Inflammatory macrophage treated with lipopolysaccharide for 1 hour (primary cell): ENCODE measurements at regions not wholly inside any gene's neighbourhood (a gene's known extent, or its start where the extent isn't known, plus 50 kb on each side); places are given as distances from the start of the nearest gene placed in this dataset.

Source experiments
- DNase-seq, 2 donors: peaks; one replicate each; pipeline ENCODE4 v3.0.0-alpha.2; 2020 to 2022

- DNase-seq, result no peak
These were observed 112.0 kb upstream of the CARMIL1 start for GRCh38 chr6:25166955-25167748.

- DNase-seq, result peak; percentile 68 to 79
These were observed 111.2 kb upstream of the CARMIL1 start for GRCh38 chr6:25167961-25168360.

GRCh38 chr6:25168637-25169036 lies 110.5 kb upstream of the CARMIL1 start:
- no peak for DNase-seq

DNA sequence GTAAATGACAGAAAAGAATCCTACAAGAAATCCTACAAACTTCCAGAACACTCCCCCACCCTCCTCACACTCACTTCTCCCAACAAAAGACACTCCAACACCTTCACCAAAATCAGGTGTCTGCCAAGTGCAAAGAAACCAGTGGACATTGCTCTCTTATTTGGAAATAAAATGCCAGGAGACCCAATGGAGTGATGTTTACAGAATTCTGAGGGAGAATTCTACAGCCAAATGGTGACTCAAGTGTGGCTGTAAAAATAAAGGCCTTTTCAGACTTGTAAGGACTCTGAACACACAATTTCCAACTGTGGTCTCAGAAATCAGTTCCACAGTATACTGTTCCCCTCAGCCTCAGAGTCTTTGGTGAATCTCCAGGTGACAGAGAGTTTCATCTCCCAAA lies 109.6 kb upstream of the CARMIL1 start:
- DNase-seq, result no peak

GRCh38 chr6:25169961-25170360 lies 109.2 kb upstream of the CARMIL1 start:
- peak in 1 of 2 donors; percentile 52 for DNase-seq

DNA sequence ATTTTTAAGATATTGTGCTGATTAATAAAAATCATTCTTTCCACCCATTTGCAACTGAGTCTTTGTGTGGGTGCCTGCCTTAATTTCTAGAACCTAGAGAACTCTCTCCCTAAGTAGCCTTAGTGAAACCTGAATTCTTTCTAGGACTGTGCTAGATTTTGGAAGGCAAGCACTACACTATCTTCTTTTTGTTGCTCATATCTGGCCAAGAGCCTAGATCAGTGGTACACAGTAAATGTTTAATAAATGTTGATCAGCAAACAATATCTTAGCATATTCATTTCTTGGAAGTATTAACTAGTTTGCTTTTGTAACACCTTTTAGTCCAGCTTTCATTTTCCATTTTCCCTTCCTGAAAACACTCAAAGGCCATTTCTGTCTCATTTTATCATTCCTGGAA lies 108.5 kb upstream of the CARMIL1 start:
- no peak for DNase-seq

GRCh38 chr6:25171301-25171700 lies 107.9 kb upstream of the CARMIL1 start:
- DNase-seq, result no peak

DNA sequence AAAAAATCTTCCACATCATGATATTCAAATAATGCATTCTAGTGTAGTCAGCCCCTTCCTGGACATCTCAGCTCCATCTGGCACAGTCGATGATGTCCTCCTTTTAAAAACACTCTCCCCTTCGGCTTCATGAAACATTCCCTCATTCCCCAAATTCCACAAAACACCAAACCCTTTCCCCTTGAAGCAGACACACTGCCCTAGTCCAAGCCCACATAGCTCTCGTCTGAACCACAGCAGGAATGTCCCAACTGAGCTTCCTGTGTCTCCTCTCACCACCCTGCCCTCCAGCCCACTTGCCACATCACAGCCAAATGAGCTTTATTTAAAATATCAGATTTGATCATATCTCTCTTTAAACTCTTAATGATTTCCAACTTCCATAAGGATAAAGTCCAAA lies 106.4 kb upstream of the CARMIL1 start:
- DNase-seq, result peak in 1 of 2 donors; percentile 46

DNA sequence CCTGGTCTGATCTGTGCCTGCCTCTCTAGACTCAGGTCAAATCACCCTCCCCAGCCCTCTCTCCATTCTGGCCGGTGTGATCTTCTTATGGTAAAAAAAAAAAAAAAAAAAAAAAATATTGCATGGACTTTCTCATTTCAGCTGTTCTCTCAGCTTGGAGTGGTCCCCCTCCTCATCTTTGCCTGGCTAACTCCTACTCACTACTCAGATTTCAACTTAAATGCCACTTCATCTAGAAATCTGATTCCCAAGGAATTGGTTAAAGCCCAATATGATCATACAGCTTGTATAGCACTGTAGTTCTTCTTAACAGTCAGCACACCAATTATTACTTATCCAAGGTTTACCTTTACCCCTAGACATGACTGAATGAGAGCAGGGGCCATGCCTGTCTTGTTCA lies 105.9 kb upstream of the CARMIL1 start:
- DNase-seq, result no peak

GRCh38 chr6:25173951-25174474 lies 105.2 kb upstream of the CARMIL1 start:
- DNase-seq, result peak; percentile 77 to 78

GRCh38 chr6:25174678-25175077 lies 104.5 kb upstream of the CARMIL1 start:
- no peak for DNase-seq

DNA sequence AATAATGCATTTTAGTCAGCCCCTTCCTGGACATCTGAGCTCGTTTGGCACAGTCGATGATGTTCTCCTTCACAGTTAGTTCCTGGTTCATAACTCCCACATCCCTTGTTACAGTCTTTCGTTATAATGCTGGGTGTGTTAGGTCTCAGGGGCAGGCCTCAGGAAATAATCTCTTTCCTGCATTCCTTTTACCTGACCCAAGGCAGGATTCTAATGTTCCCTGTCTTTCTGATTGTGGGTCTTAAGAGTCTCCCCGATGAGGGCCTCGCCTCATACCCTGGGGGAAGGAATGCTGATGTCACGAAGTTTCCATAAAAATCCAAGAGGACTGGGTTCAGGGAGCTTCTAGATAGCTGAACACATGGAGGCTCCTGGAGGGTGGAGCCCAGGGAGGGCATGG lies 104.0 kb upstream of the CARMIL1 start:
- DNase-seq, result peak; percentile 60 to 73

- no peak for DNase-seq
These were observed 103.5 kb upstream of the CARMIL1 start for GRCh38 chr6:25175681-25176080.

GRCh38 chr6:25176466-25176865 lies 102.7 kb upstream of the CARMIL1 start:
- DNase-seq, result no peak

GRCh38 chr6:25177500-25178028 lies 101.6 kb upstream of the CARMIL1 start:
- DNase-seq, result peak; percentile 33 to 57

DNA sequence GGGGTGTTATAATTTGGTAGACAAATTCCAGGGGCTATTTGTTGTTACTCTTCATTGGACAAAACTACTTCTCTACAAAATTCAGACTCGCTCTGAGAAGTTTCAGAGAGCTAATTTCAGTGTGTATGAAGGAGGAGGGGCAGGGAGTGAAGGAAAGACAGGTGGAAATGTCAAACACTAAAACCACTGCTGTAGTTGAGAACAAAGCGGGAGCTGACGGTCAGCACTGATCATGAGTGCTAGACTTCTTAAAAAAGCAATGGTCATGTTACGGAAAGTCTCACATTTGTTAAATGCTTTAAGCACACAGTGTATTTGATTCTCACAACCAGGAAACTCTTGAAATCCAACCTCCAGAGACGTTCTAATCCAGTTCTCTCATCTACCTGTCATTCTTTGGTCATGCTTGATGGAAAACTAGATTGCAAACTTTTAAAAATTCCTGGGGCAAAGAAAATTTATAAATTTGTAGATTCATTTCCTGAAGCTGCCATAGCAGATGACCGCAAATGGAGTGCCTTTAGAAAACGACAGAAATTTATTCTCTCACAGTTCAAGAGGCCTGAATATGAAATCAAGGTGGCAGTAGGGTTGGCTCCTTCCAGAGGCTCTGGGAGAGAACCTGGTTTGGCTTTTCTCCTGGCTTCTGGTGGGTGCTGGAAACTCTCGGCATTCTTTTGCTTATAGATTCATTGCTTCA lies 100.7 kb upstream of the CARMIL1 start:
- DNase-seq, result no peak

DNA sequence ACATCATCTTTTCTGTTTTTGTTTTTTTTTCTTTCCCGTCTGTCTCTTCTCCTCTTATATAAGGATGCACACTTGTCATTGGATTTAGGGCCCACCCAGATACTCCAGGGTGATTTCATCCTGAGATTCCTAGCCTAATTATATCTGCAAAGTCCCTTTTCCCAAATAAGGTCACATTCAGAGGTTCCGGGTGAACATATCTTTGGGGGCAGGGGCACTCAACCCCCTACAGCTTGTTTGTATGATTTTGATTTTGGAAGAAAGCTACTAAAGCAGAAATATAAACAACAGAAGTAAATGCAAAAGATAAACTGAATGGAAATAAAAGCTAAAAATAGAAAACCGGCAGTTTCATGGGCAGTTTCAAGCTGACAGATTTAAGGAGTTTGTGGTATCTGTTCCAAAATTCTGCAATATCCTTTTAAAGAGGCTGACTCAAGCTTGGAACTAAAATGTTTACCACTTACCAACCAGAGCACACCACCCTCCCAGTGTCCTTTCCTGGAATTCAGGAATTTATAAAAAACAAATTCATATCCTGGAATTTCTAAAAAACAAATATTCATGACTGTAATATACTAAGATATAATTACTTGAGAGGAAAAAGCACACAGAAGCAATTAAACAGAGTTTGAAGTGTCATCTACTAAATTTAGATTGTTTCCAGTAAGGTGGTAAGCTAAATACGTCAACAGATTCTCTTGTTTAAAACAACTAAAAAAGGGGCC lies 100.0 kb upstream of the CARMIL1 start:
- DNase-seq, result no peak

- no peak for DNase-seq
These were observed 98.4 kb upstream of the CARMIL1 start for GRCh38 chr6:25180630-25181349.

DNA sequence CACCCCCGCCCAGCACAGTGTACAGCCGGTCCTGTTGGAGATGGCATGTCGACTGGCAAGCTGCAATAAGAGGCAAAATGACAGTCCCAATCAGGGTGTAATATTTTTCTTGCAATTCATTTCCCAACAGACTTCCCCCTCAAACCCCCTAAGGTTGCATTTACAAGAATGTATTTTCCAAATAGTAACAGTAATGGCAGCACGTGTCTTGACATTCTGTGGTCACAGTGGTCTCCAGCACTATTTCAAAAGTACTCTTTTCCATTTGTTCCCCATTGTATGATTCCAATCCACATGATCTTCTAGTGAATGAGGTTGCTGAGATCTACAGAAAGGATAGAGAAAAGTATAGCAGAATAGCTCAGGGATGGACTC lies 97.8 kb upstream of the CARMIL1 start:
- DNase-seq, result peak in 1 of 2 donors; percentile 42

GRCh38 chr6:25181923-25182322 lies 97.3 kb upstream of the CARMIL1 start:
- no peak for DNase-seq

DNA sequence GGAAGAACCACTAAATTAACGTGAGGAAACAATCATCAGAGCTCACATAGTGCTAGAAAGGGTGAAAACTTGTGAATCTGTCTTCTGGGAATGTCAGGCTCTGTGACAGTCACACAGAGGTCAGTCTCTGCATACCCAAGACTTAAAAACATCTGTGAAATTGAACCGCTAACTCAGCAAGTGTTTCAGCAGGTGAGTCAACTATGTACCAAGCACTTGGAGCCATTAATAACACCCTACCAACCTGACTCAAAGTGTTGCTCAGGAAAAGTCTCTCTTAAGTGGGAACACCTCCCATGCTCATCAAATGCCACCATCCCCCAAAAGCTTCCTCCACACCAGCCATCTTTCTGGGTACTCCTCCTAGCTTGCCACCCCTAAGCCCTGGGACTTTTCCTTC lies 92.3 kb upstream of the CARMIL1 start:
- DNase-seq, result no peak

GRCh38 chr6:25188232-25188631 lies 90.9 kb upstream of the CARMIL1 start:
- no peak for DNase-seq
